WTC11 (cell line): ENCODE measurements at regions not wholly inside any gene's neighbourhood (a gene's known extent, or its start where the extent isn't known, plus 50 kb on each side); places are given as distances from the start of the nearest gene placed in this dataset.

Experiments used
- ATAC-seq: fragments of 200-7000 bp; cut with Tn5 transposase; 2 replicates; pipeline ENCODE4 v1.10.0; 2021; ENCODE audit warnings: mild to moderate bottlenecking, moderate library complexity
- CTCF ChIA-PET: fragments of 300-600 bp; sonication (Branson Sonifier 250); formaldehyde crosslinking; loops from one replicate; lab custom pipeline; 2021; ENCODE audit warnings: antibody characterized with exemption; lab: Charles Lee
- POLR2A ChIA-PET: fragments of 350-600 bp; sonication (Branson Sonifier 250); formaldehyde crosslinking; loops from one replicate; lab custom pipeline; 2021; ENCODE audit warnings: antibody characterized with exemption; lab: Charles Lee
- DNase-seq: peaks from one replicate; pipeline ENCODE4 v3.0.0; 2021; ENCODE audit warnings: low spot score
- H3K27ac Mint-ChIP-seq: 2 replicates; pipeline ENCODE4 v1.8.0; 2021; ENCODE audit warnings: mixed read lengths
- H3K27me3 Mint-ChIP-seq: 2 replicates; pipeline ENCODE4 v1.8.0; 2021; ENCODE audit warnings: low read depth, mild to moderate bottlenecking, moderate library complexity, mixed read lengths
- H3K36me3 Mint-ChIP-seq: 2 replicates; pipeline ENCODE4 v1.8.0; 2021; ENCODE audit warnings: mixed read lengths
- H3K4me1 Mint-ChIP-seq: 2 replicates; pipeline ENCODE4 v1.8.0; 2022; ENCODE audit warnings: mixed read lengths
- H3K4me3 Mint-ChIP-seq: 2 replicates; pipeline ENCODE4 v1.8.0; 2021; ENCODE audit warnings: mild to moderate bottlenecking, moderate library complexity, mixed read lengths
- H3K9me3 Mint-ChIP-seq: 2 replicates; pipeline ENCODE4 v1.8.0; 2021; ENCODE audit warnings: mixed read lengths
- ATF1 ChIP-seq: sonication (generic); formaldehyde crosslinking; IDR thresholded peaks from 2 replicates; pipeline ENCODE4 v1.8.1; 2023; ENCODE audit warnings: mild to moderate bottlenecking, moderate library complexity, missing genetic modification reagents
- CREB1 ChIP-seq: sonication (generic); formaldehyde crosslinking; IDR thresholded peaks from 2 replicates; pipeline ENCODE4 v1.8.0; 2023; ENCODE audit warnings: mild to moderate bottlenecking, missing genetic modification reagents
- E2F5 ChIP-seq: sonication (generic); formaldehyde crosslinking; IDR thresholded peaks from 2 replicates; pipeline ENCODE4 v1.8.1; 2022; ENCODE audit warnings: mild to moderate bottlenecking, moderate library complexity, missing genetic modification reagents
- ELF4 ChIP-seq: sonication (generic); formaldehyde crosslinking; IDR thresholded peaks from 2 replicates; pipeline ENCODE4 v1.8.1; 2022; ENCODE audit warnings: low read depth, mild to moderate bottlenecking, moderate library complexity, missing genetic modification reagents
- FOXJ3 ChIP-seq: sonication (generic); formaldehyde crosslinking; IDR thresholded peaks from 2 replicates; pipeline ENCODE4 v1.9.0; 2021; ENCODE audit warnings: missing genetic modification reagents, mild to moderate bottlenecking, borderline replicate concordance
- KAT7 ChIP-seq: sonication (generic); formaldehyde crosslinking; IDR thresholded peaks from 2 replicates; pipeline ENCODE4 v1.8.1; 2023; ENCODE audit warnings: missing genetic modification reagents, mild to moderate bottlenecking, borderline replicate concordance
- MYBL2 ChIP-seq: sonication (generic); formaldehyde crosslinking; IDR thresholded peaks from 2 replicates; pipeline ENCODE4 v1.8.1; 2023; ENCODE audit warnings: mild to moderate bottlenecking, moderate library complexity, missing genetic modification reagents
- NR1H2 ChIP-seq: sonication (generic); formaldehyde crosslinking; IDR thresholded peaks from 2 replicates; pipeline ENCODE4 v1.9.0; 2021; ENCODE audit warnings: mild to moderate bottlenecking, moderate library complexity, missing genetic modification reagents
- RELA ChIP-seq: sonication (generic); formaldehyde crosslinking; IDR thresholded peaks from 2 replicates; pipeline ENCODE4 v1.8.1; 2022; ENCODE audit warnings: missing genetic modification reagents, mild to moderate bottlenecking, borderline replicate concordance
- RORB ChIP-seq: fragments of 250-450 bp; sonication (Bioruptor Pico); IDR thresholded peaks from 2 replicates; pipeline ENCODE4 v1.9.0; 2021; ENCODE audit warnings: mild to moderate bottlenecking
- ZBTB21 ChIP-seq: sonication (generic); formaldehyde crosslinking; IDR thresholded peaks from 2 replicates; pipeline ENCODE4 v1.8.1; 2023; ENCODE audit warnings: mild to moderate bottlenecking, missing genetic modification reagents, borderline replicate concordance
- ZMAT4 ChIP-seq: fragments of 250-450 bp; sonication (Bioruptor Pico); IDR thresholded peaks from 2 replicates; pipeline ENCODE4 v1.9.0; 2021; ENCODE audit warnings: mild to moderate bottlenecking
- ZNF219 ChIP-seq: sonication (generic); formaldehyde crosslinking; IDR thresholded peaks from 2 replicates; pipeline ENCODE4 v1.8.0; 2023; ENCODE audit warnings: missing genetic modification reagents, mild to moderate bottlenecking, borderline replicate concordance
- ZNF317 ChIP-seq: sonication (generic); formaldehyde crosslinking; IDR thresholded peaks from 2 replicates; pipeline ENCODE4 v1.8.1; 2023; ENCODE audit warnings: low read depth, mild to moderate bottlenecking, moderate library complexity, missing genetic modification reagents, borderline replicate concordance
- ZNF396 ChIP-seq: fragments of 250-450 bp; sonication (Bioruptor Pico); IDR thresholded peaks from 2 replicates; pipeline ENCODE4 v1.8.0; 2021; ENCODE audit warnings: mild to moderate bottlenecking, moderate library complexity, borderline replicate concordance
- TF ChIP-seq, protein P1 (sequence below): sonication (generic); formaldehyde crosslinking; IDR thresholded peaks from 2 replicates; pipeline ENCODE4 v1.8.0; 2022; ENCODE audit warnings: mild to moderate bottlenecking, missing genetic modification reagents
- TF ChIP-seq, protein P2 (sequence below): fragments of 250-450 bp; sonication (Bioruptor Pico); IDR thresholded peaks from 2 replicates; pipeline ENCODE4 v1.9.0; 2021; ENCODE audit warnings: moderate library complexity, mild to moderate bottlenecking, inconsistent platforms, borderline replicate concordance
- TF ChIP-seq, protein P3 (sequence below): sonication (generic); formaldehyde crosslinking; IDR thresholded peaks from 2 replicates; pipeline ENCODE4 v1.8.1; 2023; ENCODE audit warnings: mild to moderate bottlenecking, missing genetic modification reagents
- TF ChIP-seq, protein P4 (sequence below): sonication (generic); formaldehyde crosslinking; IDR thresholded peaks from 2 replicates; pipeline ENCODE4 v1.8.1; 2023; ENCODE audit warnings: mild to moderate bottlenecking, missing genetic modification reagents, moderate library complexity
- TF ChIP-seq, protein P5 (sequence below): sonication (generic); formaldehyde crosslinking; IDR thresholded peaks from 2 replicates; pipeline ENCODE4 v1.8.1; 2023; ENCODE audit warnings: mild to moderate bottlenecking, missing genetic modification reagents
- TF ChIP-seq, protein P6 (sequence below): sonication (generic); formaldehyde crosslinking; conservative IDR thresholded peaks from 2 replicates; pipeline ENCODE4 v1.8.1; 2022; ENCODE audit warnings: mild to moderate bottlenecking, missing genetic modification reagents

- H3K27me3 Mint-ChIP-seq: no peaks in the 10 kb centered on the region
- ATAC-seq (no peak), DNase-seq (no peak)
- TF ChIP-seq, protein P1, sequence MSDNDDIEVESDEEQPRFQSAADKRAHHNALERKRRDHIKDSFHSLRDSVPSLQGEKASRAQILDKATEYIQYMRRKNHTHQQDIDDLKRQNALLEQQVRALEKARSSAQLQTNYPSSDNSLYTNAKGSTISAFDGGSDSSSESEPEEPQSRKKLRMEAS (CRISPR knock-in tag): no peak
- TF ChIP-seq KAT7 (CRISPR knock-in tag) (no peak), ZNF219 (CRISPR knock-in tag) (no peak), ELF4 (CRISPR knock-in tag) (no peak), CREB1 (CRISPR knock-in tag) (no peak), ZMAT4 (CRISPR knock-in tag) (no peak), RORB (CRISPR knock-in tag) (no peak), RELA (CRISPR knock-in tag) (no peak), MYBL2 (CRISPR knock-in tag) (no peak), NR1H2 (no peak), E2F5 (CRISPR knock-in tag) (no peak)
- TF ChIP-seq, protein P2, sequence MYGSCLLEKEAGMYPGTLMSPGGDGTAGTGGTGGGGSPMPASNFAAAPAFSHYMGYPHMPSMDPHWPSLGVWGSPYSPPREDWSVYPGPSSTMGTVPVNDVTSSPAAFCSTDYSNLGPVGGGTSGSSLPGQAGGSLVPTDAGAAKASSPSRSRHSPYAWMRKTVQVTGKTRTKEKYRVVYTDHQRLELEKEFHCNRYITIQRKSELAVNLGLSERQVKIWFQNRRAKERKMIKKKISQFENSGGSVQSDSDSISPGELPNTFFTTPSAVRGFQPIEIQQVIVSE: no peak
- TF ChIP-seq, protein P3, sequence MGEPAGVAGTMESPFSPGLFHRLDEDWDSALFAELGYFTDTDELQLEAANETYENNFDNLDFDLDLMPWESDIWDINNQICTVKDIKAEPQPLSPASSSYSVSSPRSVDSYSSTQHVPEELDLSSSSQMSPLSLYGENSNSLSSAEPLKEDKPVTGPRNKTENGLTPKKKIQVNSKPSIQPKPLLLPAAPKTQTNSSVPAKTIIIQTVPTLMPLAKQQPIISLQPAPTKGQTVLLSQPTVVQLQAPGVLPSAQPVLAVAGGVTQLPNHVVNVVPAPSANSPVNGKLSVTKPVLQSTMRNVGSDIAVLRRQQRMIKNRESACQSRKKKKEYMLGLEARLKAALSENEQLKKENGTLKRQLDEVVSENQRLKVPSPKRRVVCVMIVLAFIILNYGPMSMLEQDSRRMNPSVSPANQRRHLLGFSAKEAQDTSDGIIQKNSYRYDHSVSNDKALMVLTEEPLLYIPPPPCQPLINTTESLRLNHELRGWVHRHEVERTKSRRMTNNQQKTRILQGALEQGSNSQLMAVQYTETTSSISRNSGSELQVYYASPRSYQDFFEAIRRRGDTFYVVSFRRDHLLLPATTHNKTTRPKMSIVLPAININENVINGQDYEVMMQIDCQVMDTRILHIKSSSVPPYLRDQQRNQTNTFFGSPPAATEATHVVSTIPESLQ: no peak
- TF ChIP-seq, protein P4, sequence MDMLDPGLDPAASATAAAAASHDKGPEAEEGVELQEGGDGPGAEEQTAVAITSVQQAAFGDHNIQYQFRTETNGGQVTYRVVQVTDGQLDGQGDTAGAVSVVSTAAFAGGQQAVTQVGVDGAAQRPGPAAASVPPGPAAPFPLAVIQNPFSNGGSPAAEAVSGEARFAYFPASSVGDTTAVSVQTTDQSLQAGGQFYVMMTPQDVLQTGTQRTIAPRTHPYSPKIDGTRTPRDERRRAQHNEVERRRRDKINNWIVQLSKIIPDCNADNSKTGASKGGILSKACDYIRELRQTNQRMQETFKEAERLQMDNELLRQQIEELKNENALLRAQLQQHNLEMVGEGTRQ (CRISPR knock-in tag): no peak
- TF ChIP-seq, protein P5, sequence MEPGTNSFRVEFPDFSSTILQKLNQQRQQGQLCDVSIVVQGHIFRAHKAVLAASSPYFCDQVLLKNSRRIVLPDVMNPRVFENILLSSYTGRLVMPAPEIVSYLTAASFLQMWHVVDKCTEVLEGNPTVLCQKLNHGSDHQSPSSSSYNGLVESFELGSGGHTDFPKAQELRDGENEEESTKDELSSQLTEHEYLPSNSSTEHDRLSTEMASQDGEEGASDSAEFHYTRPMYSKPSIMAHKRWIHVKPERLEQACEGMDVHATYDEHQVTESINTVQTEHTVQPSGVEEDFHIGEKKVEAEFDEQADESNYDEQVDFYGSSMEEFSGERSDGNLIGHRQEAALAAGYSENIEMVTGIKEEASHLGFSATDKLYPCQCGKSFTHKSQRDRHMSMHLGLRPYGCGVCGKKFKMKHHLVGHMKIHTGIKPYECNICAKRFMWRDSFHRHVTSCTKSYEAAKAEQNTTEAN: no peak
- H3K4me1 Mint-ChIP-seq: peaks cover 18% of the 10 kb centered on the region
- no peaks in the 10 kb centered on the region for H3K36me3 Mint-ChIP-seq
- no peak overlapping the region for H3K27ac Mint-ChIP-seq
- POLR2A ChIA-PET: no interaction called here
- H3K9me3 Mint-ChIP-seq: no peaks in the 10 kb centered on the region
- CTCF ChIA-PET: no interaction called here
- no peak overlapping the region for H3K4me3 Mint-ChIP-seq
Measured at GRCh38 chr4:174131901-174132300, 151.6 kb downstream of the FBXO8 start.

- POLR2A ChIA-PET: no interaction called here
- no peak for DNase-seq
- TF ChIP-seq ZNF317 (CRISPR knock-in tag): no peak
- TF ChIP-seq MYBL2 (CRISPR knock-in tag): no peak
- no peak for TF ChIP-seq ATF1
- TF ChIP-seq, protein P6, sequence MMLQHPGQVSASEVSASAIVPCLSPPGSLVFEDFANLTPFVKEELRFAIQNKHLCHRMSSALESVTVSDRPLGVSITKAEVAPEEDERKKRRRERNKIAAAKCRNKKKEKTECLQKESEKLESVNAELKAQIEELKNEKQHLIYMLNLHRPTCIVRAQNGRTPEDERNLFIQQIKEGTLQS (CRISPR knock-in tag): no peak
- no peak for TF ChIP-seq ZBTB21 (CRISPR knock-in tag)
- no peak for TF ChIP-seq ZNF396 (CRISPR knock-in tag)
- TF ChIP-seq, protein P3: no peak
- no peak for TF ChIP-seq FOXJ3 (CRISPR knock-in tag)
- Mint-ChIP-seq H3K9me3 (no peaks in the 10 kb centered on the region), H3K27me3 (peaks cover 7% of the 10 kb centered on the region), H3K36me3 (no peaks in the 10 kb centered on the region), H3K27ac (no peak overlapping the region), H3K4me3 (no peak overlapping the region), H3K4me1 (0 out of 2 replicates have a peak, but pooled peaks cover 4% of the 10 kb centered on the region)
- no peak for ATAC-seq
- CTCF ChIA-PET: no interaction called here
Measured at GRCh38 chr4:174122705-174123104, 160.8 kb downstream of the FBXO8 start.
